Mucosa of stomach (tissue), 1 donor: ENCODE measurements at regions not wholly inside any gene's neighbourhood (a gene's known extent, or its start where the extent isn't known, plus 50 kb on each side); places are given as distances from the start of the nearest gene placed in this dataset.

ENCODE experiments used
- H3K27me3 ChIP-seq: one replicate; pipeline ENCODE4 v1.7.0; 2013; ENCODE audit warnings: mild to moderate bottlenecking, low read length; ENCODE audit not compliant: control insufficient read depth, insufficient read depth
- H3K36me3 ChIP-seq: one replicate; pipeline ENCODE4 v1.7.0; 2013; ENCODE audit warnings: low read length; ENCODE audit not compliant: control insufficient read depth, insufficient read depth
- H3K4me1 ChIP-seq: one replicate; pipeline ENCODE4 v1.7.0; 2013; ENCODE audit warnings: mild to moderate bottlenecking, low read length; ENCODE audit not compliant: control insufficient read depth, insufficient read depth
- H3K4me3 ChIP-seq: one replicate; pipeline ENCODE4 v1.7.0; 2013; ENCODE audit warnings: low read length
- H3K9ac ChIP-seq: one replicate; pipeline ENCODE4 v1.7.0; 2013; ENCODE audit warnings: mild to moderate bottlenecking, low read length, moderate library complexity
- H3K9me3 ChIP-seq: one replicate; pipeline ENCODE4 v1.7.0; 2013; ENCODE audit warnings: mild to moderate bottlenecking, low read length, moderate library complexity; ENCODE audit not compliant: control insufficient read depth
- donor health status: Pancreatic carcinoma.

GRCh38 chr3:80807577-80807976, 953.9 kb downstream of the GBE1 start:
- Histone ChIP-seq H3K36me3 (no peaks in the 10 kb centered on the region), H3K9me3 (no peaks in the 10 kb centered on the region), H3K9ac (no peak overlapping the region), H3K4me3 (no peak overlapping the region), H3K27me3 (no peaks in the 10 kb centered on the region), H3K4me1 (no peaks in the 10 kb centered on the region)

GRCh38 chr3:80806673-80807072, 954.8 kb downstream of the GBE1 start:
- Histone ChIP-seq H3K4me3 (no peak overlapping the region), H3K9ac (no peak overlapping the region), H3K9me3 (no peaks in the 10 kb centered on the region), H3K27me3 (no peaks in the 10 kb centered on the region), H3K36me3 (no peaks in the 10 kb centered on the region), H3K4me1 (no peaks in the 10 kb centered on the region)

GRCh38 chr3:80788914-80789313, 972.5 kb downstream of the GBE1 start:
- Histone ChIP-seq H3K27me3 (no peaks in the 10 kb centered on the region), H3K36me3 (no peaks in the 10 kb centered on the region), H3K4me3 (no peak overlapping the region), H3K9me3 (no peaks in the 10 kb centered on the region), H3K9ac (no peak overlapping the region), H3K4me1 (no peaks in the 10 kb centered on the region)

- H3K4me1 ChIP-seq: no peaks in the 10 kb centered on the region
- H3K9me3 ChIP-seq: no peaks in the 10 kb centered on the region
- H3K9ac ChIP-seq: no peak overlapping the region
- H3K27me3 ChIP-seq: no peaks in the 10 kb centered on the region
- H3K36me3 ChIP-seq: no peaks in the 10 kb centered on the region
- no peak overlapping the region for H3K4me3 ChIP-seq
Measured at GRCh38 chr3:80785875-80786274, 975.6 kb downstream of the GBE1 start.

GRCh38 chr3:80785475-80785874, 976.0 kb downstream of the GBE1 start:
- Histone ChIP-seq H3K9ac (no peak overlapping the region), H3K4me3 (no peak overlapping the region), H3K27me3 (no peaks in the 10 kb centered on the region), H3K4me1 (no peaks in the 10 kb centered on the region), H3K9me3 (no peaks in the 10 kb centered on the region), H3K36me3 (no peaks in the 10 kb centered on the region)

GRCh38 chr3:80771085-80771484, 990.4 kb downstream of the GBE1 start:
- Histone ChIP-seq H3K9me3 (no peaks in the 10 kb centered on the region), H3K9ac (no peak overlapping the region), H3K4me1 (no peaks in the 10 kb centered on the region), H3K27me3 (no peaks in the 10 kb centered on the region), H3K4me3 (no peak overlapping the region), H3K36me3 (no peaks in the 10 kb centered on the region)

GRCh38 chr3:80770106-80771074, 991.1 kb downstream of the GBE1 start:
- peak overlapping the region; percentile 28 for H3K9ac ChIP-seq
- H3K9me3 ChIP-seq: no peaks in the 10 kb centered on the region
- H3K27me3 ChIP-seq: no peaks in the 10 kb centered on the region
- H3K36me3 ChIP-seq: no peaks in the 10 kb centered on the region
- H3K4me3 ChIP-seq: peak overlapping the region; percentile 12
- H3K4me1 ChIP-seq: no peaks in the 10 kb centered on the region

- Histone ChIP-seq H3K36me3 (no peaks in the 10 kb centered on the region), H3K4me1 (no peaks in the 10 kb centered on the region), H3K9me3 (no peaks in the 10 kb centered on the region), H3K4me3 (peak overlapping the region; percentile 12), H3K27me3 (no peaks in the 10 kb centered on the region), H3K9ac (peak overlapping the region; percentile 28)
Measured at GRCh38 chr3:80769683-80770082, 991.8 kb downstream of the GBE1 start.

- Histone ChIP-seq H3K4me1 (no peaks in the 10 kb centered on the region), H3K9me3 (no peaks in the 10 kb centered on the region), H3K9ac (no peak overlapping the region), H3K4me3 (no peak overlapping the region), H3K27me3 (no peaks in the 10 kb centered on the region), H3K36me3 (no peaks in the 10 kb centered on the region)
Measured at GRCh38 chr3:80767604-80768003, 993.8 kb downstream of the GBE1 start.

- Histone ChIP-seq H3K4me3 (no peak overlapping the region), H3K27me3 (no peaks in the 10 kb centered on the region), H3K4me1 (no peaks in the 10 kb centered on the region), H3K36me3 (no peaks in the 10 kb centered on the region), H3K9ac (no peak overlapping the region), H3K9me3 (no peaks in the 10 kb centered on the region)
Measured at GRCh38 chr3:80754969-80755368, 987.2 kb upstream of the ROBO1 start.

GRCh38 chr3:80753021-80753420, 985.2 kb upstream of the ROBO1 start:
- Histone ChIP-seq H3K9me3 (no peaks in the 10 kb centered on the region), H3K4me3 (no peak overlapping the region), H3K9ac (no peak overlapping the region), H3K36me3 (no peaks in the 10 kb centered on the region), H3K27me3 (no peaks in the 10 kb centered on the region), H3K4me1 (no peaks in the 10 kb centered on the region)

GRCh38 chr3:80750637-80751036, 982.8 kb upstream of the ROBO1 start:
- Histone ChIP-seq H3K4me3 (no peak overlapping the region), H3K27me3 (no peaks in the 10 kb centered on the region), H3K4me1 (no peaks in the 10 kb centered on the region), H3K9ac (no peak overlapping the region), H3K9me3 (no peaks in the 10 kb centered on the region), H3K36me3 (no peaks in the 10 kb centered on the region)
